ENCODE measurements at regions not wholly inside any gene's neighbourhood (a gene's known extent, or its start where the extent isn't known, plus 50 kb on each side); places are given as distances from the start of the nearest gene placed in this dataset.
"Not testable (repeated sequence)": the region's sequence is repeated elsewhere in the genome, so short reads cannot be mapped to it uniquely, and the experiment has no call there.

- DNase-seq = no peak
Observed at GRCh38 chr4:107389965-107390364, 330.1 kb downstream of the PAPSS1 start.

- no peak for DNase-seq
Observed at GRCh38 chr4:107388736-107389274, 331.2 kb downstream of the PAPSS1 start.

- no peak for DNase-seq
Observed at GRCh38 chr4:107380836-107381438, 339.1 kb downstream of the PAPSS1 start.

- DNase-seq = no peak
Observed at GRCh38 chr4:107380190-107380589, 339.8 kb downstream of the PAPSS1 start.

GRCh38 chr4:107379054-107379869, 340.8 kb downstream of the PAPSS1 start:
- DNase-seq = no peak

- no peak for DNase-seq
Observed at GRCh38 chr4:107376293-107376692, 340.2 kb upstream of the DKK2 start.

GRCh38 chr4:107366900-107367299, 330.8 kb upstream of the DKK2 start:
- no peak for DNase-seq

- no peak for DNase-seq
Observed at GRCh38 chr4:107366016-107366735, 330.1 kb upstream of the DKK2 start.

- DNase-seq = no peak
Observed at GRCh38 chr4:107363125-107363524, 327.0 kb upstream of the DKK2 start.

GRCh38 chr4:107359208-107359607, 323.1 kb upstream of the DKK2 start:
- no peak for DNase-seq

GRCh38 chr4:107354304-107354703, 318.2 kb upstream of the DKK2 start:
- not testable (repeated sequence) for DNase-seq

- DNase-seq = no peak
Observed at GRCh38 chr4:107351196-107351595, 315.1 kb upstream of the DKK2 start.

GRCh38 chr4:107349732-107350131, 313.6 kb upstream of the DKK2 start:
- DNase-seq = no peak

GRCh38 chr4:107349266-107349665, 313.2 kb upstream of the DKK2 start:
- DNase-seq = no peak

GRCh38 chr4:107348188-107349050, 312.3 kb upstream of the DKK2 start:
- no peak for DNase-seq

GRCh38 chr4:107333518-107333917, 297.4 kb upstream of the DKK2 start:
- DNase-seq = no peak

GRCh38 chr4:107332656-107333055, 296.5 kb upstream of the DKK2 start:
- DNase-seq = not testable (repeated sequence)

- no peak for DNase-seq
Observed at GRCh38 chr4:107330916-107331315, 294.8 kb upstream of the DKK2 start.

GRCh38 chr4:107319386-107319785, 283.3 kb upstream of the DKK2 start:
- DNase-seq = no peak

GRCh38 chr4:107318078-107318477, 282.0 kb upstream of the DKK2 start:
- no peak for DNase-seq

- no peak for DNase-seq
Observed at GRCh38 chr4:107317611-107318010, 281.5 kb upstream of the DKK2 start.

- no peak for DNase-seq
Observed at GRCh38 chr4:107315584-107315983, 279.5 kb upstream of the DKK2 start.

- no peak for DNase-seq
Observed at GRCh38 chr4:107314156-107314555, 278.0 kb upstream of the DKK2 start.

All from NCI-H2081 treated with DMSO at 0.1 percent for 48 hours (cell line).